Lower leg skin (tissue), 4 donors: ENCODE measurements at regions not wholly inside any gene's neighbourhood (a gene's known extent, or its start where the extent isn't known, plus 50 kb on each side); places are given as distances from the start of the nearest gene placed in this dataset.

ENCODE experiments used
- DNase-seq, 2 donors: peaks; one replicate each; pipeline ENCODE4 v3.0.0-alpha.2; 2019; ENCODE audit warnings: low spot score in 2 of 2
- H3K4me3 ChIP-seq: fragments of 200-600 bp; sonication (generic); 2 replicates; pipeline ENCODE4 v1.5.1; 2017; ENCODE audit warnings: mild to moderate bottlenecking, low read depth; ENCODE audit not compliant: poor library complexity, severe bottlenecking
- CTCF ChIP-seq, 3 donors: fragments of 450-650 bp; IDR thresholded peaks; one replicate each; pipeline ENCODE4 v1.5.1; 2016; ENCODE audit warnings: antibody characterized with exemption in 3 of 3, mild to moderate bottlenecking in 3 of 3, moderate library complexity in 2 of 3
- POLR2A ChIP-seq, 2 donors: fragments of 450-650 bp; IDR thresholded peaks; one replicate each; pipeline ENCODE4 v1.6.1; 2016 to 2017; ENCODE audit warnings: antibody characterized with exemption in 2 of 2, mild to moderate bottlenecking in 1 of 2, moderate library complexity in 1 of 2
- WGBS, 2 donors: methylation state at CpG; one replicate each; pipeline ENCODE4 v1.1.5; 2018; 5-methylcytosine and 5-hydroxymethylcytosine counted together
- intact Hi-C: fragments of 100-400 bp; cut with DNase I; formaldehyde crosslinking; loops from one replicate; pipeline ENCODE4 v1.15.0; 2023; ENCODE audit warnings: low total_unique reads

- TF ChIP-seq CTCF (IDR thresholded peaks at IDR 0.05) (no peak), POLR2A (IDR thresholded peaks at IDR 0.05) (no peak)
- no peak overlapping the region for H3K4me3 ChIP-seq
- intact Hi-C loops, result no loop called here
- no peak for DNase-seq
Observed at GRCh38 chr5:88545338-88545737, 276.7 kb upstream of the TMEM161B start.

GRCh38 chr5:88544671-88545070 is 276.0 kb upstream of the TMEM161B start:
- no peak overlapping the region for H3K4me3 ChIP-seq
- TF ChIP-seq POLR2A (IDR thresholded peaks at IDR 0.05), result no peak
- no peak for TF ChIP-seq CTCF (IDR thresholded peaks at IDR 0.05)
- no peak for DNase-seq
- intact Hi-C loops, result no loop called here
- 84 to 88% methylated on average over 3 of the region's 3 CpGs for WGBS, 2 donors

- intact Hi-C loops, result no loop called here
- TF ChIP-seq POLR2A (IDR thresholded peaks at IDR 0.05) (no peak), CTCF (IDR thresholded peaks at IDR 0.05) (no peak)
- no peak for DNase-seq
- no peak overlapping the region for H3K4me3 ChIP-seq
- WGBS, 2 donors, result 77 to 86% methylated on average over 6 of the region's 6 CpGs
Observed at GRCh38 chr5:88544136-88544645, 275.5 kb upstream of the TMEM161B start.

- H3K4me3 ChIP-seq, result no peak overlapping the region
- TF ChIP-seq POLR2A (IDR thresholded peaks at IDR 0.05) (no peak), CTCF (IDR thresholded peaks at IDR 0.05) (no peak)
- no peak for DNase-seq
- intact Hi-C loops, result no loop called here
Observed at GRCh38 chr5:88542786-88543185, 274.1 kb upstream of the TMEM161B start.

- WGBS, 2 donors, result 78 to 80% methylated on average over 6 of the region's 6 CpGs
- H3K4me3 ChIP-seq, result no peak overlapping the region
- no peak for TF ChIP-seq CTCF (IDR thresholded peaks at IDR 0.05)
- no peak for TF ChIP-seq POLR2A (IDR thresholded peaks at IDR 0.05)
- intact Hi-C loops, result no loop called here
- no peak for DNase-seq
Observed at GRCh38 chr5:88540471-88541115, 271.9 kb upstream of the TMEM161B start.
